IMR-90 (cell line): ENCODE measurements at regions not wholly inside any gene's neighbourhood (a gene's known extent, or its start where the extent isn't known, plus 50 kb on each side); places are given as distances from the start of the nearest gene placed in this dataset.

Source experiments
- ATAC-seq: fragments of 200-7000 bp; cut with Tn5 transposase; 2 replicates; pipeline ENCODE4 v1.9.1; 2020; ENCODE audit warnings: low read depth, mild to moderate bottlenecking, moderate library complexity
- BruUV-seq: library from RNA; stranded (reverse); fragments of 400-500 nt; replicated peaks from 2 replicates; lab custom pipeline; 2021; lab: Mats Ljungman, UMichigan
- CTCF ChIA-PET: fragments of 300-600 bp; formaldehyde crosslinking; extraction: SDS; loops from one replicate; lab custom pipeline; 2021; ENCODE audit warnings: antibody characterized with exemption; lab: Yijun Ruan, JAX
- POLR2A ChIA-PET: fragments of 300-600 bp; sonication (Branson Sonifier 250); formaldehyde crosslinking; loops from one replicate; lab custom pipeline; 2022; ENCODE audit warnings: antibody characterized with exemption; ENCODE audit not compliant: unreplicated experiment; lab: Charles Lee
- DNase-seq: peaks from one replicate; pipeline ENCODE4 v3.0.0; 2013
- H2AFZ ChIP-seq: replicated peaks from 2 replicates; pipeline ENCODE3; 2013; ENCODE audit warnings: low read length, mild to moderate bottlenecking; ENCODE audit not compliant: poor library complexity
- H2AK5ac ChIP-seq: 2 replicates; pipeline ENCODE4 v1.6.1; 2013; ENCODE audit warnings: low read depth, low read length, inconsistent platforms
- H2AK9ac ChIP-seq: replicated peaks from 2 replicates; pipeline ENCODE3; 2013; ENCODE audit warnings: mild to moderate bottlenecking, low read depth, low read length, moderate library complexity; ENCODE audit not compliant: poor library complexity
- H2BK120ac ChIP-seq: 2 replicates; pipeline ENCODE4 v1.6.1; 2013; ENCODE audit warnings: low read depth, low read length, inconsistent platforms
- H2BK15ac ChIP-seq: 3 replicates; pipeline ENCODE4 v1.6.1; 2013; ENCODE audit warnings: low read depth, low read length, inconsistent platforms
- H2BK20ac ChIP-seq: 2 replicates; pipeline ENCODE4 v1.6.1; 2013; ENCODE audit warnings: low read depth, mild to moderate bottlenecking, inconsistent platforms, low read length, moderate library complexity
- H2BK5ac ChIP-seq: 2 replicates; pipeline ENCODE4 v1.6.1; 2013; ENCODE audit warnings: mild to moderate bottlenecking, low read depth, low read length, inconsistent platforms; ENCODE audit not compliant: poor library complexity, severe bottlenecking
- H3K14ac ChIP-seq: replicated peaks from 2 replicates; pipeline ENCODE4 v1.6.1; 2013; ENCODE audit warnings: low read depth, low read length, inconsistent platforms
- H3K18ac ChIP-seq: 2 replicates; pipeline ENCODE4 v1.6.1; 2013; ENCODE audit warnings: low read depth, low read length, control low read depth
- H3K23ac ChIP-seq: 2 replicates; pipeline ENCODE4 v1.6.1; 2013; ENCODE audit warnings: low read depth, low read length, inconsistent platforms
- H3K27ac ChIP-seq: 2 replicates; pipeline ENCODE4 v1.5.1; 2013; ENCODE audit warnings: mild to moderate bottlenecking, control low read depth, low read length; ENCODE audit not compliant: insufficient read depth
- H3K27me3 ChIP-seq: 2 replicates; pipeline ENCODE4 v1.6.1; 2013; ENCODE audit warnings: low read length; ENCODE audit not compliant: control insufficient read depth, insufficient read depth
- H3K36me3 ChIP-seq: 2 replicates; pipeline ENCODE4 v1.6.1; 2013; ENCODE audit warnings: low read length, mixed read lengths; ENCODE audit not compliant: control insufficient read depth, insufficient read depth
- H3K4ac ChIP-seq: 2 replicates; pipeline ENCODE4 v1.6.1; 2013; ENCODE audit warnings: low read depth, low read length, inconsistent platforms
- H3K4me1 ChIP-seq: 2 replicates; pipeline ENCODE4 v1.6.1; 2013; ENCODE audit warnings: low read length, mixed read lengths; ENCODE audit not compliant: control insufficient read depth, insufficient read depth
- H3K4me2 ChIP-seq: 2 replicates; pipeline ENCODE4 v1.6.1; 2013; ENCODE audit warnings: low read depth, mild to moderate bottlenecking, control low read depth, low read length, moderate library complexity
- H3K4me3 ChIP-seq: 2 replicates; pipeline ENCODE4 v1.5.1; 2013; ENCODE audit warnings: low read depth, mild to moderate bottlenecking, control low read depth, low read length, moderate library complexity; ENCODE audit not compliant: insufficient read depth
- H3K56ac ChIP-seq: 2 replicates; pipeline ENCODE4 v1.6.1; 2013; ENCODE audit warnings: low read length, inconsistent platforms; ENCODE audit not compliant: insufficient read depth; ENCODE audit errors: extremely low read depth
- H3K79me1 ChIP-seq, 2 experiments: 2 replicates each; pipeline ENCODE4 v1.6.1; 2013; ENCODE audit warnings: low read length in 2 of 2, inconsistent platforms in 1 of 2, low read depth in 1 of 2
- H3K9ac ChIP-seq: 2 replicates; pipeline ENCODE4 v1.6.1; 2013; ENCODE audit warnings: low read depth, low read length, control low read depth
- H3K9me1 ChIP-seq: 2 replicates; pipeline ENCODE4 v1.6.1; 2013; ENCODE audit warnings: low read length, inconsistent platforms; ENCODE audit not compliant: insufficient read depth
- H3K9me3 ChIP-seq: 2 replicates; pipeline ENCODE4 v1.6.1; 2013; ENCODE audit warnings: low read length; ENCODE audit not compliant: control insufficient read depth, insufficient read depth
- H4K20me1 ChIP-seq: 2 replicates; pipeline ENCODE4 v1.6.1; 2013; ENCODE audit warnings: low read length, inconsistent platforms; ENCODE audit not compliant: insufficient read depth
- H4K5ac ChIP-seq: 2 replicates; pipeline ENCODE4 v1.6.1; 2013; ENCODE audit warnings: mild to moderate bottlenecking, low read depth, low read length, control low read depth
- H4K8ac ChIP-seq, 2 experiments: 2 replicates each; pipeline ENCODE4 v1.6.1; 2013; ENCODE audit warnings: low read depth in 2 of 2, low read length in 2 of 2, control low read depth in 1 of 2, inconsistent platforms in 1 of 2
- H4K91ac ChIP-seq: 2 replicates; pipeline ENCODE4 v1.6.1; 2013; ENCODE audit warnings: low read depth, low read length, inconsistent platforms; ENCODE audit not compliant: insufficient read depth
- CEBPB ChIP-seq: IDR thresholded peaks from 2 replicates; pipeline ENCODE4 v1.6.1; 2012; ENCODE audit warnings: low read depth, low read length, improper control_type of control experiment
- CHD1 ChIP-seq: IDR thresholded peaks from 2 replicates; pipeline ENCODE4 v1.6.1; 2012; ENCODE audit warnings: low read depth, low read length, improper control_type of control experiment
- CTCF ChIP-seq: conservative IDR thresholded peaks from 2 replicates; pipeline ENCODE4 v1.5.1; 2012; ENCODE audit warnings: mild to moderate bottlenecking, low read depth, low read length, improper control_type of control experiment
- ELK1 ChIP-seq: fragments of 150-350 bp; IDR thresholded peaks from 2 replicates; pipeline ENCODE4 v1.6.1; 2016; ENCODE audit warnings: low read depth, mild to moderate bottlenecking, low read length, moderate library complexity, borderline replicate concordance
- FOS ChIP-seq: fragments of 150-350 bp; IDR thresholded peaks from 2 replicates; pipeline ENCODE4 v1.6.1; 2016; ENCODE audit warnings: low read depth, low read length
- MAFK ChIP-seq: IDR thresholded peaks from 2 replicates; pipeline ENCODE4 v1.6.1; 2012; ENCODE audit warnings: low read depth, low read length, improper control_type of control experiment
- NFE2L2 ChIP-seq: fragments of 150-350 bp; IDR thresholded peaks from 2 replicates; pipeline ENCODE4 v1.6.1; 2016; ENCODE audit warnings: low read depth, mild to moderate bottlenecking, low read length
- RAD21 ChIP-seq: IDR thresholded peaks from 2 replicates; pipeline ENCODE4 v1.6.1; 2012; ENCODE audit warnings: low read length, improper control_type of control experiment
- RCOR1 ChIP-seq: IDR thresholded peaks from 2 replicates; pipeline ENCODE4 v1.6.1; 2012; ENCODE audit warnings: mild to moderate bottlenecking, low read length, improper control_type of control experiment; ENCODE audit not compliant: insufficient replicate concordance
- SMC3 ChIP-seq: fragments of 150-350 bp; IDR thresholded peaks from 2 replicates; pipeline ENCODE4 v1.6.1; 2016; ENCODE audit warnings: low read depth, mild to moderate bottlenecking, antibody characterized with exemption, low read length, moderate library complexity
- USF2 ChIP-seq: fragments of 150-350 bp; IDR thresholded peaks from 2 replicates; pipeline ENCODE4 v1.6.1; 2017; ENCODE audit warnings: mild to moderate bottlenecking, antibody characterized with exemption, low read length, low read depth
- WGBS, 2 experiments: methylation state at CpG; one replicate each; pipeline versions ENCODE4 v1.1.5 to v1.1.7; 2013; ENCODE audit warnings: missing lambda C conversion rate in 2 of 2; ENCODE audit not compliant: insufficient read length in 1 of 2; ENCODE audit errors: extremely low coverage in 2 of 2; 5-methylcytosine and 5-hydroxymethylcytosine counted together
- dilution Hi-C: fragments of 300-500 bp; cut with HindIII; formaldehyde crosslinking; loops from one replicate; pipeline ENCODE4 v1.14.3; 2018; ENCODE audit warnings: low sequenced_read_pairs; ENCODE audit not compliant: unreplicated experiment
- in situ Hi-C: fragments of 300-500 bp; cut with MboI; formaldehyde crosslinking; loops from 3 replicates; pipeline ENCODE4 v1.14.3; 2019; ENCODE audit warnings: low sequenced_read_pairs, inconsistent platforms, mixed read lengths
- intact Hi-C: fragments of 100-400 bp; cut with micrococcal nuclease; formaldehyde crosslinking; loops from 2 replicates; pipeline ENCODE4 v1.10.0; 2022

GRCh38 chr10:63799521-63800300 is 278.5 kb downstream of the REEP3 start:
- Histone ChIP-seq H3K27ac (no peak overlapping the region), H3K9ac (no peak overlapping the region), H2AFZ (no peak overlapping the region), H4K91ac (no peak overlapping the region), H3K56ac (no peak overlapping the region), H3K27me3 (peaks cover 3% of the 10 kb centered on the region; the same call in 1 of the 2 replicates), H2AK5ac (no peak overlapping the region), H3K23ac (no peak overlapping the region), H3K4me3 (no peak overlapping the region), H4K5ac (no peak overlapping the region), H3K9me1 (no peaks in the 10 kb centered on the region), H4K20me1 (no peaks in the 10 kb centered on the region), H2BK5ac (no peak overlapping the region), H2BK20ac (no peak overlapping the region), H2AK9ac (no peak overlapping the region), H4K8ac (no peak overlapping the region), H2BK120ac (no peak overlapping the region), H2BK15ac (no peak overlapping the region), H3K4me2 (peak overlapping the region; percentile 9; the same call in 1 of the 2 replicates), H3K4me1 (no peaks in the 10 kb centered on the region), H3K14ac (no peak overlapping the region), H3K79me1 (no peaks in the 10 kb centered on the region), H3K36me3 (no peaks in the 10 kb centered on the region), H3K18ac (no peak overlapping the region), H3K4ac (no peak overlapping the region), H3K9me3 (no peaks in the 10 kb centered on the region)
- ATAC-seq (no peak), DNase-seq (no peak)
- no peak for TF ChIP-seq CEBPB
- no peak for TF ChIP-seq USF2
- TF ChIP-seq FOS = no peak
- no peak for TF ChIP-seq SMC3
- TF ChIP-seq CHD1 = no peak
- TF ChIP-seq MAFK = no peak
- TF ChIP-seq ELK1 = no peak
- TF ChIP-seq RAD21 = no peak
- no peak for TF ChIP-seq CTCF
- TF ChIP-seq NFE2L2 = no peak
- no peak for TF ChIP-seq RCOR1
- in situ Hi-C loops = no loop called here
- no TSS peak for BruUV-seq
- POLR2A ChIA-PET = no interaction called here
- CTCF ChIA-PET = no interaction called here
- WGBS, 2 experiments = no CpG with 5 or more reads among the region's 8 CpGs
- dilution Hi-C loops = no loop called here
- intact Hi-C loops = no loop called here
